GM23338 (cell line): ENCODE measurements at regions not wholly inside any gene's neighbourhood (a gene's known extent, or its start where the extent isn't known, plus 50 kb on each side); places are given as distances from the start of the nearest gene placed in this dataset.

Experiments
- CREB1 ChIP-seq: fragments of 250-450 bp; sonication (Bioruptor Pico); IDR thresholded peaks from 2 replicates; pipeline ENCODE4 v1.5.0; 2020; ENCODE audit warnings: low read depth, mild to moderate bottlenecking, moderate library complexity
- CTCF ChIP-seq, 2 experiments: fragments of 200-600 bp in 1 of 2; sonication (generic) in 1 of 2; conservative IDR thresholded peaks; 2 replicates each; pipeline versions ENCODE4 v1.5.1 to v1.6.1; 2016 to 2017; ENCODE audit warnings: antibody characterized with exemption in 2 of 2, low read depth in 2 of 2, mild to moderate bottlenecking in 2 of 2, moderate library complexity in 1 of 2
- ETS1 ChIP-seq: IDR thresholded peaks from 2 replicates; pipeline ENCODE4 v1.6.1; 2016; ENCODE audit warnings: antibody characterized with exemption
- EZH2 ChIP-seq: fragments of 200-600 bp; sonication (generic); IDR thresholded peaks from one replicate; pipeline ENCODE4 v1.8.0; 2017; ENCODE audit warnings: antibody characterized with exemption, mild to moderate bottlenecking, low read depth; ENCODE audit not compliant: unreplicated experiment
- EZH2phosphoT487 ChIP-seq: fragments of 200-600 bp; sonication (generic); IDR thresholded peaks from one replicate; pipeline ENCODE4 v1.8.1; 2018; ENCODE audit warnings: antibody characterized with exemption; ENCODE audit not compliant: unreplicated experiment
- JUNB ChIP-seq: IDR thresholded peaks from one replicate; pipeline ENCODE4 v1.6.1; 2016; ENCODE audit warnings: antibody characterized with exemption; ENCODE audit not compliant: unreplicated experiment
- POLR2AphosphoS5 ChIP-seq: IDR thresholded peaks from 2 replicates; pipeline ENCODE4 v1.6.1; 2016; ENCODE audit warnings: antibody characterized with exemption, low read depth
- REST ChIP-seq: IDR thresholded peaks from one replicate; pipeline ENCODE4 v1.6.1; 2018; ENCODE audit warnings: antibody characterized with exemption; ENCODE audit not compliant: unreplicated experiment
- STAT1 ChIP-seq: IDR thresholded peaks from one replicate; pipeline ENCODE4 v1.6.1; 2016; ENCODE audit warnings: antibody characterized with exemption; ENCODE audit not compliant: unreplicated experiment
- ZNF114 ChIP-seq: fragments of 250-450 bp; sonication (Bioruptor Pico); IDR thresholded peaks from 2 replicates; pipeline ENCODE4 v1.5.0; 2020; ENCODE audit warnings: mild to moderate bottlenecking, moderate library complexity
- ZNF331 ChIP-seq: fragments of 250-450 bp; sonication (Bioruptor Pico); IDR thresholded peaks from 2 replicates; pipeline ENCODE4 v1.5.0; 2020; ENCODE audit warnings: low read depth, mild to moderate bottlenecking, moderate library complexity

GRCh38 chr18:23391156-23391555 lies 61.9 kb upstream of the RIOK3 start:
- TF ChIP-seq EZH2 (no peak), CTCF (conservative IDR thresholded peaks at IDR 0.05; ENCODE audit: low read depth in 2 of 2) (no peak), POLR2AphosphoS5 (no peak), EZH2phosphoT487 (no peak), STAT1 (no peak), REST (no peak), ETS1 (no peak), CREB1 (CRISPR knock-in tag) (no peak), ZNF114 (no peak), ZNF331 (CRISPR knock-in tag) (no peak), JUNB (no peak)
